BJ (cell line): ENCODE measurements at regions not wholly inside any gene's neighbourhood (a gene's known extent, or its start where the extent isn't known, plus 50 kb on each side); places are given as distances from the start of the nearest gene placed in this dataset.

Source experiments
- CTCF ChIA-PET: fragments of 350-600 bp; formaldehyde crosslinking; extraction: SDS; loops from one replicate; lab custom pipeline; 2021; ENCODE audit warnings: antibody characterized with exemption, inconsistent platforms; lab: Yijun Ruan, JAX
- POLR2A ChIA-PET: fragments of 300-600 bp; sonication (Branson Sonifier 250); formaldehyde crosslinking; extraction: SDS; loops from one replicate; lab custom pipeline; 2021; ENCODE audit warnings: antibody characterized with exemption; lab: Charles Lee
- DNase-seq: peaks from one replicate; pipeline ENCODE4 v3.0.0-alpha.2; 2011; ENCODE audit warnings: low read depth
- H3K27me3 ChIP-seq: 2 replicates; pipeline ENCODE4 v1.6.0; 2011; ENCODE audit warnings: low read length; ENCODE audit not compliant: control insufficient read depth, insufficient read depth
- H3K36me3 ChIP-seq: 2 replicates; pipeline ENCODE4 v1.5.1; 2011; ENCODE audit warnings: low read length; ENCODE audit not compliant: control insufficient read depth, insufficient read depth
- H3K4me3 ChIP-seq: 2 replicates; pipeline ENCODE4 v1.5.1; 2011; ENCODE audit warnings: low read depth, mild to moderate bottlenecking, control low read depth, low read length
- CTCF ChIP-seq: IDR thresholded peaks from 2 replicates; pipeline ENCODE4 v1.5.1; 2011; ENCODE audit warnings: low read depth, mild to moderate bottlenecking, control low read depth, inconsistent platforms, low read length, moderate library complexity; ENCODE audit not compliant: insufficient read depth

- Histone ChIP-seq H3K27me3 (no peaks in the 10 kb centered on the region; the same call in 1 of the 2 replicates), H3K36me3 (no peaks in the 10 kb centered on the region), H3K4me3 (no peak overlapping the region)
- TF ChIP-seq CTCF, result no peak
- ChIA-PET POLR2A (no interaction called here), CTCF (no interaction called here)
- DNase-seq, result no peak
These were observed 58.3 kb downstream of the INHBB start for GRCh38 chr2:120404274-120404673.

GRCh38 chr2:120404941-120405758 is 59.2 kb downstream of the INHBB start:
- Histone ChIP-seq H3K27me3 (no peaks in the 10 kb centered on the region; the same call in 1 of the 2 replicates), H3K4me3 (no peak overlapping the region), H3K36me3 (no peaks in the 10 kb centered on the region)
- CTCF ChIA-PET, result no interaction called here
- DNase-seq, result no peak
- no peak for TF ChIP-seq CTCF
- POLR2A ChIA-PET, result no interaction called here

GRCh38 chr2:120405759-120406099 is 59.8 kb downstream of the INHBB start:
- Histone ChIP-seq H3K4me3 (no peak overlapping the region), H3K36me3 (no peaks in the 10 kb centered on the region), H3K27me3 (no peaks in the 10 kb centered on the region; the same call in 1 of the 2 replicates)
- DNase-seq, result no peak
- ChIA-PET POLR2A (no interaction called here), CTCF (no interaction called here)
- no peak for TF ChIP-seq CTCF

- Histone ChIP-seq H3K36me3 (no peaks in the 10 kb centered on the region), H3K4me3 (no peak overlapping the region), H3K27me3 (no peaks in the 10 kb centered on the region; the same call in 1 of the 2 replicates)
- no peak for TF ChIP-seq CTCF
- POLR2A ChIA-PET, result no interaction called here
- CTCF ChIA-PET, result no interaction called here
- DNase-seq, result no peak
These were observed 60.6 kb downstream of the INHBB start for GRCh38 chr2:120406566-120406965.

GRCh38 chr2:120410487-120410886 is 64.6 kb downstream of the INHBB start:
- Histone ChIP-seq H3K36me3 (no peaks in the 10 kb centered on the region), H3K27me3 (peaks cover 2% of the 10 kb centered on the region), H3K4me3 (no peak overlapping the region)
- no peak for DNase-seq
- TF ChIP-seq CTCF, result no peak
- ChIA-PET CTCF (no interaction called here), POLR2A (no interaction called here)
